GM18907 (cell line): ENCODE measurements at regions not wholly inside any gene's neighbourhood (a gene's known extent, or its start where the extent isn't known, plus 50 kb on each side); places are given as distances from the start of the nearest gene placed in this dataset.
"Not testable (repeated sequence)": the region's sequence is repeated elsewhere in the genome, so short reads cannot be mapped to it uniquely, and the experiment has no call there.

ENCODE experiments used
- ATAC-seq: cut with Tn5 transposase; IDR thresholded peaks from one replicate; pipeline ENCODE4 v1.9.1; 2021; ENCODE audit warnings: mild to moderate bottlenecking, moderate library complexity; ENCODE audit not compliant: unreplicated experiment

DNA sequence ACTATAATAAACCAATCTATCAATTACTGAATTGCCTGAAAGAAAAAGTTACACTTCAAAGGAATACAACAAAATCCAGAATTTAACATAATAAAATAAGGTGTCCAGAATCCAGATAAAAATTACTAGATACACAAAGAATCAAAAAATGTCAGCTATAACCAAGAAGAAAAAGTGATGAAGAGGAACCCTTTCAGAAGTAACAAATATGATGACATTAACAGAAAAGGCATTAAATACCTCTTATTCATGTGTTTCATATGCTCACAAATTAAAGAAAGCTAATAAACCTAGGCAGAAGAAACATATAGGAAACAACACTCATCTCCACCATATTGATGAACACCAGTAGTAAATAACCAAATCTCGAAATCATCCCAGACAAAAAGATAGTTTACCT, 722.8 kb downstream of the ADCYAP1 start:
- no peak for ATAC-seq

DNA sequence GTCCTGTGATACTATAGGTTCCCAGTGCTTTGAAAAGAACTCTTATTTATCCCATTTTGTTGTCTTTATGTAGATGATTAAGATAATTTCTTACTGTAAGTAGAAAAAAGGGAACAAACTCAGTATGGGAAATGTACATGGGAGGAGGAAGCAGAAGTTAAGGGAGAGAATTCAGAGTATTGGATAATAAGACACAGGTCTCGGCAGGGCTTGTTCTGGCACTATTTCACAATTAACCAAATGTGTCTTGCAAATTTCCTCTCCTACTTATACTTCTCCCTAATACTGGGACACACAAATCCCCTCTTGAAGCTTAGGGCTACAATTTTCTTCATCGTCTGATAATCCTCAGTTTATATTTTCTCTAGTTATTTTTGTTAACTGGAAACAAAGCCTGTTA, 744.0 kb downstream of the ADCYAP1 start:
- ATAC-seq = no peak

DNA sequence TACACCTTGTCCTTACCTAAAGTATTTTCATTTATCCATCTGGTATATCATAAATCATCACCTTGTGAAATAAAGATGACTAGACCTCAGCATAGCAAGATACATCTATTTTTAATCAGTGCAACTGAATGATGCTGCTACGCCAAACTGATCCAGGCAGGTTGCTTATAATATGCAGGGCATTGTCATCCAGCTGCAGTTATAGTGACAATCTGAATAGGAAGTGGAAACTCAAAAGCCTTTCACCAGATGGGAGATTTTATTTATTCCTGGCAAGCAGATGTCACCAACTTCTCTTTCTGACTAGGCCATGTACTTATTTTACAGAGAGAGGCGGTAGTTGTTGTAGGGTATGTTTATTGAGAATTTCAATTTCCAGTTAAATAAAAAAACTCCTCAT, 747.3 kb downstream of the ADCYAP1 start:
- no peak for ATAC-seq

DNA sequence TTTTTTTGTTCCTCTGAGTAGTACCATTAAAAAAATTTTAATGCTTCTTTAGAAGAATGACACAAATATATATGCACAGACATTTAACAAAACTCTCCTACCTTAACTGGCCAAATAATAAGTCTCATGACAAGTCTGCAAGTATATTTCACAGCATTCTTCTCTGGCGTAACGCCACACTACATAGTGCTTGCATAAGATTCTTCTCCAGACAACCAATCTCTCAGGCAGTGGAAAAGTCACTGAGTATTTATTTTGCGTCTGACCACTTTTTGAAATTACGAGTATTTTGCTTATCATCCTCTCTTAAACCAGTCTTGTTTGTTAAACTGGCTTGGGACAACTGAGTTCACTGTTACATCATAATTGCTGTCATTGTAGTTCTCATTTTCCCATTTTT, 749.2 kb downstream of the ADCYAP1 start:
- ATAC-seq = no peak

DNA sequence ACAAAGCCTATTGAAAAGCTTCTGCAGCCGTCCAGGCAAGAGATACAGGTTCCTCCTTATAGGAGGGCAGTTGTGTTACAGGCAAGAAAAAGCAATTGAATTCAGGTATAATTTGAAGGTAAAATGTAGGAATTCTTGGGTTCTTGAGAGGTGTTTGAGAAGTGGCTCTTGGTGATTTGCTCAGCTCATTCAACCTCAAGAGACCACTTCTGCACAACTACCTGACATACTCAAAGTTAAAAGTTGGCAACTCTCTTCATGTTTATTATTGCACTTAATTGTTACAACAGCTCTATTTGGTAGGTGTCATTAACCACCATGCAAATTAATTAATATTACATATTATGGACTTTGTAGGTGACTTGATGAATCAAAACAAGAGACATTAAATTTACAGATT, 753.2 kb downstream of the ADCYAP1 start:
- ATAC-seq = no peak

DNA sequence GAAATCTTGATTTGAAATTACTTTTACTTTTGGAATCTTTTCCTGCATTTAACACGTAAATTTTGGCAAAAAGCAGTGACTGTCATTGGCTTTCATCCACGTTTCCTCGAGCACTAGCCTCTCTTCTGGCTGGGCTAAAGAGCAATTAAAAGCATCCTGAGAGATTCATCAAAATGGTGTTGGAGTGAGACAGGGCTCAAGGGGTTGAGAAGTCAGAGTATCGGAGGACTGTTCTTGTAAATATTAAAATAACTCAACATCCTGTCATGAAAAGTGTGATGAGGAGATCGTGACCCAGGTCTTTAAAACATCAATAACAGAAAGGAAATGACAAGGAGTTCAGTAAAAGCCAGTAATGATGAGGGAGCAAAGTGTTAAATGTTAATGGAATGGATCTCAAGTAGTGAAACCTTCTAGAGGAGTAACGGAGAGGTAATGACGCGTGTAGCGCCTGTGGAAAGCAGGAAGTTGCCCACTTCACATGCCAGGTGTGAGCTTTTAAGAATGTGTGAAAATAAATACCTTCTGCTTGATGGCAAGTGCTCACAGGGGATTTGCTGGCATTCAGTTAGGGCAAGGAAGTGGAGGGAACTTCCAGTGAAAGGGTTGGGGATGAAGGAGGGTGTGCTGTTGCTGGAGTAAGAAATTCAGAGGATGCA, 754.4 kb downstream of the ADCYAP1 start:
- no peak for ATAC-seq

DNA sequence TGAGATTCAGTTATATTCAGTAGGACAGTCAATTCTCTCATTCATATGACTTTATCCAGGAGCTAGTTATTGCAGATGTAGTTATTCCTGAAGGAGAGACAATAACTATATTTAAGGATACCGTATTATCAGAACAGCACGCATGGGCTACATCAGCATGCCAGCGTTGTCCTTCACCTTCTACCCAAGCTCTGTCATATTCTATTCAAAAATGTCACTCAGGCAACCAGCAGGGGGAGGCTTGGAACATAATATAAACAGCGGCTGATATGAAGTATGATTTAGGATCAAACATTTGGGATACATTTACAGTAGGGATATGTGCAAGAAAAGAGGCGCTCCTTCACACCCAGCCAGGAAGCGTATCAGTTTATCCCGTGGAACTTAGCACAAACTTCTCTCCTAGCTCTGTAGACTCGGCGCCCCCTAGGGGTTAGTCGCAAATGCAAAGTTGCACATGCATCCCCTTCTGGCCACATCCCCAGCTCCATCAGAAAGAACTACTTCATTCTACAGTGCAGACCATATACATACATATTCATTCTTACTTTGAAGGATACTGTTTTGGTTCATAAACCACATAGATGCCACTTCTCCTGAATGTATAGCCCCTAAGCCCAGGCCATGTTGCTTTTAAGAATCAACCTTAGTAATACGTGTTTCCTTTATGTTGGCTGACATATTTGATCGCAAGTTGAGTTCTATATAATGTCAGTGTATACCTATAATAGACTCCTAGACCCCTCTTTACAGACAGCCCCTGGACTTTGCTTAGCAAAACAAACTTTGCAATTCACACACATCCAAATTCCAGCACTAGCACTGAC, 759.4 kb downstream of the ADCYAP1 start:
- peak; percentile 81 for ATAC-seq

DNA sequence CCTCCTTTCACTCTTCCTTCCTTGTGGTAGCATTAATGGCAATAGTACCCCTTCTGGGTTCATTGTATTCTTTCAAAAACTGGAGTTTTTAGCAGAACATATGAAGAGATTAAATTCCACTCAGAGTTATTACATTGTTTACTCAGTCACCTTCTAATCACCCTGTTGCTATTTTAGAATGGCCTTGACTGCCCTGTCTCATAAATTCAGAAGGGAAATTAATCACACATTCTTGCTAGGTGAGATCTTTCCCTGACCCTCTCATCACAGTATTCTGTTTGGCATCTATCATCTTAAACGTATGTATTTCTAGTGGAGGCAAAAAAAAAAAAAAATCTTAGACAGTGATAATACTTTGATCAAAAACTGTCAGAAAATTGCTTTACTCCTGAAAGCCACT, 760.4 kb downstream of the ADCYAP1 start:
- ATAC-seq = no peak

DNA sequence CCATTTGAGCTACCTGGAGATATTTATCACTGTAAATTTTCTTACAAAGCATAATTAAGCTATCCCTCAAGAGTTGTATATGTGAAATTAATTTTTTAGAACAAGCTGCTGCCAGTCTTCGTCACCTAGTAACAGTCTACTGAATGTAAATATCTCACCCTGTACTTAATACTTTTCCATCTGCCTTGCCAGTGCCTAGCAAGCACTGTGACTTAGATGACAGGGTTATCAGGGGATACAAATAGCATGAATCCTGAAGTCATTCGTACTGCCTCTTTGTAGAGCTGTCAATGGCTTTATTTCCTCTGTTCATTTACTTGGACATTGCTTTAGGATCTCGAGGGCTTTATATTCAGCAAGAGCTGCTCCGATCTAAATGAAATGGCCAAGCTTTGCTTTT, 763.6 kb downstream of the ADCYAP1 start:
- no peak for ATAC-seq

DNA sequence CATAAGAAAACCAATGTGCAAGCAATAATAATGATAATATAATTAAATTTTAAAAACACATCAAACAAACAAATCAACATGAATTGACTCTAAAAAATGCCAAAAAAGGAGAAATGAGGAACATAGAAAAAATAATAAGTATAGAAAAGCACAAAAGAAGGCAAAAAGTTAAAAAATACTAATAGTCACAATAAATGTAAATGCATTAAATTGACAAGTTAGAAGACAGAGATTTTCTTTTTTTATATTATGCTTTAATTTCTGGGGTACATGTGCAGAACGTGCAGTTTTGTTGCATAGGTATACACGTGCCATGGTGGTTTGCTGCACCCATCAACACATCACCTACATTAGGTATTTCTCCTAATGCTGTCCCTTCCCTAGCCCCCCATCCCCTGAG, 767.0 kb downstream of the ADCYAP1 start:
- ATAC-seq = not testable (repeated sequence)

DNA sequence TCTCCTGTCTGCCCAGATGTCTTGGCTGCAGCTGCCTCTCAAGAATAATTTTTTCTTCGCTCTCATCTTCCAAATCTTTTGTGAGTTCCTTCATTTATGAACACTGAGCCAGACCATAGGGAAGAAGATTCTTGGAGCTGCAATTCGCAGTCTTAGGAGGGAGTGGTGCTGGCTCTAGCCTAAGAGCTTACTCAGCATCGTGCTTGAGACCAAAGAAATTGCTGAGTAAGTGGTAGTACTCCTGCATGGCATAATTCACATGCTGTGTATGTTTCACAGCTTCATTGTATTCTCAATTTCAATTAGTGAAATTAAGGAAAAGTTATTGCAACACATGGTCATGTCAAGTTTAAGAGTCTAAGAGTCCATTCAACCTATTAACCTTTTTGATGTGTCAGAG, 771.7 kb downstream of the ADCYAP1 start:
- ATAC-seq = no peak

DNA sequence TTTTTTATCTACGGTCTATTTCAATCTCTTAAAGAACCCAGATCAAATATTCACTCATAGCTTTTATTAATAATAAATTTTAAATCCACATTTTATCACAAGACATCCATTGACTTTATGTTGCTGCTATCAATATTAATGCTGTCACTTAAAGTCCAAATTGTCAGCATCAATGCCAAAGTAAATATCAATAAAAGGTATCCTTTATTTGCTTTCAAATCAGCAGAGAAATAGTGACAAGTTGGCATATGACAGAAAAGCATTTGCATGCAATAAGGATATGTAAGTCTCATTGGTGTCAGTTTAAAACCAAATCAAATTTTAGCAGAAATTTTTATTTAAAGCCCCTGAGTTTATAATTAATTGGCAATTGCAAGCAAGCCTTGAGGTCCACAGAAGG, 775.4 kb downstream of the ADCYAP1 start:
- no peak for ATAC-seq

DNA sequence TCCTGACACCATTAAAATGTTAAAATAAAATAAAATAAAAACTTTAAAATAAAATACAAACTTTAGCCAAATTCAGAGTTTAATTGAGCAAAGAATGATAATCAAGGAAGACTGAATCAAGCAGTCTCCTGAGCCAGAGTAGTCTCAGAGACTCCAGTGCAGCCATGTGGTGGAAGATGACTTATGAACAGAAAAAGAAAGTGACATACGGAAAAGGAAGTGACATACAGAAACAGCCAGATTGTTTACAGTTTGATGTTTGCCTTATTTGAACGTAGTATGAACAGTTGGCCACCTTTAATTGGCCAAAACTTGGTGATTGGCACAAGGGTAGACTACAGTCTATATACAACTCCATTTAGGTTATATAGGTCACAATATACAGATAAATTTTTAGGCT, 787.2 kb downstream of the ADCYAP1 start:
- ATAC-seq = no peak

DNA sequence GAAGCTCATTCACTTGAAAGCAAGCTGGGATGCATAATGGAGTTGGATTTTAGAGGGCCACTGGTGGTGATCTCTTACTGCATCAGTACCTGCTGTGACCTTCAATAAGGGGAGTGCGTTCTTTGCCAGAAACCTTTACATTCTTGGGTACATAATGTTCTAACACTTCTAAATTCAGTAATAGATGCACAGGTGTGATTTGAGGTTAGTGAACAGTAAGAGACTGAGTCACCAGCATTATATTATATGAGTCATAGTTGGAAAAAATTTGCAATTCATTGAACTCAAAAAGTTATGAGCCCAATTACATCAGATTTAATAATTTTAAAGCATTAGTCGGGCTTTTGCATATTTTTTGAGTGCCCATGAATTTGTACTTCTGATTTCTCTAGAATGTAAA, 803.3 kb downstream of the ADCYAP1 start:
- ATAC-seq = no peak

DNA sequence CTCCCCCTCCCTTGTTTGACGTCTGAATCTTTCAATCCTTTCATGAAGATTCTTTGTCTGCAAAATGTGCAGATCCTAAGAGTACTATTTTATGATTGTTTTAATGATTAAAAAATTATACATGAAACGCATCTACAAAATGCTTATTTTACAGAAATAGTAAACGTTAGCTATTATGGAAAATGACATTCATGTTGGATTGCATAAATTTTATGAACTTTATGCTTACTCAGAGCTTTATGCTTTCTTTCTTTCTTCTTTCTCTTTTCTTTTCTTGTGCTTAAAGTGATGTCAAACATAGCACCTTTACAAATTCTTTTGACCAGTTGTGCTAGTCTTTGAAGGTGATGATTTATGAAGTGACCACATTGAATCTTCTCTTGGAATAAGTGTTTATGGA, 805.4 kb downstream of the ADCYAP1 start:
- no peak for ATAC-seq

DNA sequence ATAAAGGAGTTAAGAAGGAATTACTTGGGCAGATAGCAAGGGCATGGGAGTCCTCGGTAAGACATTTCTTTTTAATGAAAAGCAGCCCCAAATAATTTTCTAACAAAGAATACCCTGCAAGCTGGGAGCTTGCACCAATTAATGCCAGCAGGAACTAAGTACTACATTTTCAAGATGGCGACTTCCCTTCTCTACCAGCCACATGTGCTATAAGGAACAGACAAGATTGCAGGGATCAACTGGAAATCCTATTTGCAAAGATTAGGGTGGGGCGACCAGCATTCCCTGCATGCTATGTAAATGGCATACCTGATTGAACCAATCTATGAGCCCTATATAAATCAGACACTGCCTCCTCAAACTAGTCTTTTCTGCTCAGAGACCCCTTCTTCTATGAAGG, 827.5 kb downstream of the ADCYAP1 start:
- no peak for ATAC-seq

DNA sequence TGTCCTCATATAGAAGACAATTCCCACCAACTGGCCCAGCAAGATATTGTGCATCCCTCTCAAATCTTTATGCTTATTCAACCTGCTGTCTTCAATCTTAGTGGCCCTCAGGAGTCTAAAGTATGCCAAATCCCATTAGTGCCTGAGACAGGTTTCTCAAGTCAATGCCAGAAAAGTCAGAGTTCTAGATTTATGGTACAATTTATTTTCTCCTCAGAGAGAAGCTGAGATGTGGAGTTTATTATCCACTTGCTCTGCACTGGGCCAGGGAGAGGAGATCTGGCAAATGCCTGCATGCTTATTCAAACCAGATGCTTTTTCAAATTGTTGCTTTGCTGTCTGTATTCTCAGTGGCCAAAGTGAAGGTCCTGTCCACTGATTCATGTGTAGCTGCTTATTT, 825.2 kb downstream of the METTL4 start:
- no peak for ATAC-seq

DNA sequence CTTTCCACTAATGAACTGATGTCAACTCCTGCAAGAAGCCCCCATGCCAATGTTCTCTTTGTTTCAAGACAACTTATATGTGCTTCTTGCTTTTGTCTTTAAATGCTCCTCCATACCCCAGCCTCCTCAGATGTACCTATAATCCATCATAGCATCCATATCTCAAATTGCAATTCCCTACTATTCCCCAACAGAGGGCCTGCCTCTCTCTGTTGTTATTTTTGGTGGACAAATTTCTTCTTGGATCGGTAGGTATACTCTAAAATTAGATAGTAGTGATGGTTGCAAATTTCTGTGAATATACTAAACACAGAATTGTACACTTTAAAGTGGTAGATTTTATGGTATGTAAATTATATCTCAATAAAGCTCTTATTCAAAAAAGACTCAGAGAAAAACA, 820.1 kb downstream of the METTL4 start:
- ATAC-seq = no peak

DNA sequence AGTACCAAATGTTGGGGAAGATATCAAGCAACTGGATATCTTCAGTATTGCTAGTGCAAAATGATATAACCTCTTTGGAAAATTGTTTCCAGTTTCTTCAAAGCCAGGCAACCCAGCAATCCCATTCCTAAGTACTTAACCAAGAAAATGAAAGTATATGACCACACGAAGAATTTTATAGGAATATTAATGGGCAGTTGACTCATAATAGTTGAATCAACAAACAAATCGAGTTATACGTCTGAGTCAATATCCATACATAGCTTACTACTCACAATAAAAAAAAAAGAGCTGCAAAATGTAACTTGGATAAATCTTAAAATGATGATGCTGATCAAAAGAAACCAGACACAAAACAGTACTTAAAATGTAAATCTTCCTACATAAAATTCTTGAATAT, 810.4 kb downstream of the METTL4 start:
- ATAC-seq = no peak

DNA sequence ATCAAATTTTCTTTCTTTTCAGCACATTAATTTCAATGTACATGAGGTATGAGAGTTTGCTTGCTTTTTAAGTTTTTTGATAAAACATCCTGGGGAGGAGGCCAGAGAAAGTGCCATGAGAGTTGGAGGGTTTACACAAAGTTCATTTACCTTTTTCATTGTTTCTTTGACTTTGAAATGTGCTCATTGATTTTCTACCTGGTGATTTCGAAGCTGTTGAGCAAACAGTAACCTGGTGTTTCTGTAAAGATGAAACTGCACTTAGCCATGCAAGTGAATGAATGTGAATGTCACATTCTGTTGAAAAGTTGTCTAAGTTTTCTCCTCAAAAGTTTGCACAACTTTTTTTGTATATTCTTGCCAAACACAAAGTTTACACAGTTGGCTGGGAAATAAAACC, 797.0 kb downstream of the METTL4 start:
- no peak for ATAC-seq

DNA sequence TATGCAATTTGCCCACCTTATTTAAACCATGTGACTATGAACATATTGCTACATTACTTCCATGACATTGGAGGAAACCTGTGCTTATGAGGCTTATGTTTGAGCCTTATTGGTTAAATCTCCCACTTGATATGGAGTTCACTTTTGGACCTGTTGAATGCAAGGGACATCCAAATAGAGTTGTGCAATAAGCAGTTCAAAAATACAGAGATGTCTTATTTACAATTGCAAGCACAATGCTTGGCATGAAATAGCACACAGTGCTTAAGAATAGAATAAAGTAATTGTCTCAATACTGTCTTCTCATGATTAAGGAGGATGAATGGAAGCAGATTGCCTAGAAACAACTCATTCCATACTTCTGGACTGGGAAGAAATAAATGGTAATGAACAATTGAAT, 793.5 kb downstream of the METTL4 start:
- no peak for ATAC-seq

DNA sequence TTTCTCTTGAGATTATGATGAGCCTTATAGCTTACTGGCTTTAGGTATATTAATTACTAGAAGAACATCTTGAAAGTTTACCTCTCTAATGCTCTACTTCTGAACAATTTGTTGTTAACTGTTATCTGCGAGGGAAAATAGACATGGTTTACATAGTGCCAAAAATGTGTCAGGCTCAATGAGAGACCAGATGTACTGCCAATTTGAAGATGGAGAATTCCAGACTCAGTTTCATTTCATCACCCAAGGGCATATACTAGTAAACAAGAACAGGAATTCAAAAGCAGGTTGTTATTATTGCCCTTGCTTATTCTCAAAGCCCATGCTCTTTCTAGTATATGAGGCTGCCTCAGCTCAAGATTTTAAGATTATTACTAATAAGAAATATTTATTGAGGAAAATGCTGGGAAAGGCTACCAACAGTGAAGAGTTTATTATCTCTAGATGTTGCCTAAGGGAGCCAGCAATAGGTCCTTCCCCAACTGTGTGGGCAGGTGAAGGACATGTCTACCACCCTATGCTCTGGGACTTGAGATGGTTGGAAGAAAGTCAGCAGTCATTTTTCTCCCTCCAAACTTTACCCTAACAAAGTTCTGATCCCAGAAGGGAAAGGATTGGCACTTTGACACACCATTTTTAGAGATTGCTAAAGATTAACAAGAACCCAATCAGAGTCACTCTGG, 792.7 kb downstream of the METTL4 start:
- no peak for ATAC-seq
